ENCODE measurements at regions not wholly inside any gene's neighbourhood (a gene's known extent, or its start where the extent isn't known, plus 50 kb on each side); places are given as distances from the start of the nearest gene placed in this dataset.

DNA sequence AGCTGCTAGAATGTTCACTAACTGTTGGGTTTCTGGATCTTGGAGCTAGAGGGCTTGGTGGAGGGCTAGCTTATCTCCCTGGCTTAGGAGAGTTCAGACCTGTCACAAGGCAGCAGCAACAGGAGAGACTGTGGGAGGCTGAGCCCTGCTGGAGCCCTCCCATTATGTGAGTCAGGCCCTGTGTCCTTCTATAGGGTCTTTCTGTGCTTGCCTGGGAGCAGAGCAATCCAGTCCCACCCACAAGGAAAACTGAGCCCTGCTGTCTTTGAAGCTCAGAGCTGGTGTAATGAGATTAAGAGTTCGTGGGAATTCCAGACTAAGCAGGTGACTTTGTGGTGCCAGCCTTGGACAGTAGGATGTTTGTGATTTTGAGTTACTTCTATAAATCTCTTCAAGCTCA, 249.0 kb downstream of the TTC32 start:
- TF ChIP-seq, protein P1, sequence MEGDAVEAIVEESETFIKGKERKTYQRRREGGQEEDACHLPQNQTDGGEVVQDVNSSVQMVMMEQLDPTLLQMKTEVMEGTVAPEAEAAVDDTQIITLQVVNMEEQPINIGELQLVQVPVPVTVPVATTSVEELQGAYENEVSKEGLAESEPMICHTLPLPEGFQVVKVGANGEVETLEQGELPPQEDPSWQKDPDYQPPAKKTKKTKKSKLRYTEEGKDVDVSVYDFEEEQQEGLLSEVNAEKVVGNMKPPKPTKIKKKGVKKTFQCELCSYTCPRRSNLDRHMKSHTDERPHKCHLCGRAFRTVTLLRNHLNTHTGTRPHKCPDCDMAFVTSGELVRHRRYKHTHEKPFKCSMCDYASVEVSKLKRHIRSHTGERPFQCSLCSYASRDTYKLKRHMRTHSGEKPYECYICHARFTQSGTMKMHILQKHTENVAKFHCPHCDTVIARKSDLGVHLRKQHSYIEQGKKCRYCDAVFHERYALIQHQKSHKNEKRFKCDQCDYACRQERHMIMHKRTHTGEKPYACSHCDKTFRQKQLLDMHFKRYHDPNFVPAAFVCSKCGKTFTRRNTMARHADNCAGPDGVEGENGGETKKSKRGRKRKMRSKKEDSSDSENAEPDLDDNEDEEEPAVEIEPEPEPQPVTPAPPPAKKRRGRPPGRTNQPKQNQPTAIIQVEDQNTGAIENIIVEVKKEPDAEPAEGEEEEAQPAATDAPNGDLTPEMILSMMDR (conservative IDR thresholded peaks at IDR 0.05; ENCODE audit: low read depth, low read length): no peak
- no peak for TF ChIP-seq EZH2 (IDR thresholded peaks at IDR 0.05; ENCODE audit: low read length, unreplicated experiment)

Data from PC-3 (cell line).